ENCODE measurements at regions not wholly inside any gene's neighbourhood (a gene's known extent, or its start where the extent isn't known, plus 50 kb on each side); places are given as distances from the start of the nearest gene placed in this dataset.

- TF ChIP-seq POLR2A (IDR thresholded peaks at IDR 0.05) (no peak), CTCF (IDR thresholded peaks at IDR 0.05 in 4 of 5, conservative IDR thresholded peaks at IDR 0.05 in 1 of 5) (no peak)
Measured at GRCh38 chr5:107112216-107112615, 558.5 kb downstream of the EFNA5 start.
